HG02852 (cell line): ENCODE measurements at regions not wholly inside any gene's neighbourhood (a gene's known extent, or its start where the extent isn't known, plus 50 kb on each side); places are given as distances from the start of the nearest gene placed in this dataset.

Experiments
- ATAC-seq: cut with Tn5 transposase; IDR thresholded peaks from one replicate; pipeline ENCODE4 v1.9.1; 2021; ENCODE audit warnings: mild to moderate bottlenecking, moderate library complexity; ENCODE audit not compliant: unreplicated experiment

- ATAC-seq: peak; percentile 40
Observed at GRCh38 chr14:34931206-34931605, 51.6 kb upstream of the SRP54 start.

- peak; percentile 61 for ATAC-seq
Observed at GRCh38 chr14:34930591-34931091, 52.2 kb upstream of the SRP54 start.

GRCh38 chr14:34926552-34926951 is 51.4 kb upstream of the BAZ1A start:
- no peak for ATAC-seq
